Coronary artery (tissue), 2 donors: ENCODE measurements at regions not wholly inside any gene's neighbourhood (a gene's known extent, or its start where the extent isn't known, plus 50 kb on each side); places are given as distances from the start of the nearest gene placed in this dataset.

Experiments used
- DNase-seq: peaks from one replicate; pipeline ENCODE4 v3.0.0-alpha.2; 2017; ENCODE audit warnings: low spot score
- H3K27ac ChIP-seq, 2 donors: fragments of 200-600 bp; sonication (generic); one replicate each; pipeline ENCODE4 v1.5.1; 2016 to 2019
- H3K4me3 ChIP-seq: fragments of 200-600 bp; sonication (generic); 2 replicates; pipeline ENCODE4 v1.5.1; 2016; ENCODE audit warnings: mild to moderate bottlenecking, moderate library complexity
- CTCF ChIP-seq: fragments of 200-600 bp; sonication (generic); IDR thresholded peaks from one replicate; pipeline ENCODE4 v1.5.1; 2019; ENCODE audit warnings: antibody characterized with exemption

GRCh38 chr15:48052946-48053345, 67.8 kb upstream of the SLC24A5 start:
- no peak overlapping the region for H3K4me3 ChIP-seq
- H3K27ac ChIP-seq: no peak overlapping the region
- TF ChIP-seq CTCF: no peak
- no peak for DNase-seq

- DNase-seq: no peak
- TF ChIP-seq CTCF: no peak
- Histone ChIP-seq H3K4me3 (no peak overlapping the region), H3K27ac (peak overlapping the region in 1 of 2 donors; percentile 43)
Observed at GRCh38 chr15:48058371-48058770, 62.4 kb upstream of the SLC24A5 start.

- Histone ChIP-seq H3K27ac (peak overlapping the region; percentile 62 to 74), H3K4me3 (peak overlapping the region; percentile 63)
- DNase-seq: no peak
- TF ChIP-seq CTCF: no peak
Observed at GRCh38 chr15:48059791-48060190, 61.0 kb upstream of the SLC24A5 start.

GRCh38 chr15:48060396-48060795, 60.4 kb upstream of the SLC24A5 start:
- no peak overlapping the region for H3K4me3 ChIP-seq
- H3K27ac ChIP-seq: no peak overlapping the region
- no peak for TF ChIP-seq CTCF
- DNase-seq: no peak

- no peak overlapping the region for H3K27ac ChIP-seq
- TF ChIP-seq CTCF: no peak
- no peak for DNase-seq
Observed at GRCh38 chr15:48061605-48062004, 59.2 kb upstream of the SLC24A5 start.

GRCh38 chr15:48062148-48062872, 58.5 kb upstream of the SLC24A5 start:
- TF ChIP-seq CTCF: no peak
- Histone ChIP-seq H3K27ac (no peak overlapping the region), H3K4me3 (no peak overlapping the region)
- no peak for DNase-seq

More at GRCh38 chr15:48061605-48062004, 59.2 kb upstream of the SLC24A5 start:
- H3K4me3 ChIP-seq: no peak overlapping the region

GRCh38 chr15:48063411-48063985, 57.3 kb upstream of the SLC24A5 start:
- Histone ChIP-seq H3K27ac (no peak overlapping the region), H3K4me3 (no peak overlapping the region)
- DNase-seq: no peak
- TF ChIP-seq CTCF: no peak
